K562 (cell line): ENCODE measurements at regions not wholly inside any gene's neighbourhood (a gene's known extent, or its start where the extent isn't known, plus 50 kb on each side); places are given as distances from the start of the nearest gene placed in this dataset.

Experiments used
- ATAC-seq: fragments of 200-7000 bp; cut with Tn5 transposase; 3 replicates; pipeline ENCODE4 v1.9.1; 2020; ENCODE audit warnings: moderate library complexity
- BruUV-seq: library from RNA; stranded (reverse); fragments of 400-500 nt; replicated peaks from 2 replicates; lab custom pipeline; 2021; lab: Mats Ljungman, UMichigan
- CTCF ChIA-PET: fragments of 300-600 bp; formaldehyde crosslinking; extraction: SDS; loops from one replicate; lab custom pipeline; 2021; ENCODE audit warnings: low intra/inter-chr PET ratio; lab: Yijun Ruan, JAX
- POLR2A ChIA-PET: fragments of 300-600, 350-650 bp; sonication (Branson Sonifier 250); formaldehyde crosslinking; extraction: SDS; loops from one replicate; lab custom pipeline; 2021; ENCODE audit warnings: antibody characterized with exemption, inconsistent platforms; lab: Yijun Ruan, JAX
- DNase-seq, 4 experiments: peaks; one replicate each; pipeline versions ENCODE4 v3.0.0 to v3.0.0-alpha.2; 2011 to 2018; ENCODE audit warnings: low spot score in 3 of 4, mixed read lengths in 3 of 4; ENCODE audit errors: extremely low read depth in 1 of 4
- FAIRE-seq: peaks from 2 replicates; lab custom pipeline; 2011; peaks lifted over from hg19 to GRCh38; lab: Jason Lieb, UNC
- H2AFZ ChIP-seq: 2 replicates; pipeline ENCODE4 v1.6.0; 2011; ENCODE audit warnings: low read depth, low read length, control low read depth, inconsistent platforms
- H3K27ac ChIP-seq: fragments of 200-600 bp; 3 replicates; pipeline ENCODE4 v1.8.0; 2011; ENCODE audit warnings: low read depth, mild to moderate bottlenecking, control low read depth, inconsistent platforms, low read length, moderate library complexity, mixed read lengths; ENCODE audit errors: extremely low read depth
- H3K27me3 ChIP-seq, 2 experiments: fragments of 300-600 bp in 1 of 2; 2 replicates in 1 of 2; 3 replicates in 1 of 2; pipeline versions ENCODE4 v1.6.0 to v1.8.0; 2011; ENCODE audit warnings: inconsistent platforms in 2 of 2, low read length in 2 of 2, mild to moderate bottlenecking in 1 of 2, mixed read lengths in 1 of 2, moderate library complexity in 1 of 2; ENCODE audit not compliant: control insufficient read depth in 2 of 2, insufficient read depth in 2 of 2
- H3K36me3 ChIP-seq: fragments of 300-600 bp; 3 replicates; pipeline ENCODE4 v1.8.0; 2011; ENCODE audit warnings: mild to moderate bottlenecking, low read length, inconsistent platforms; ENCODE audit not compliant: control insufficient read depth, insufficient read depth
- H3K4me1 ChIP-seq, 2 experiments: fragments of 200-600 bp in 1 of 2; replicated peaks in 1 of 2; 2 replicates in 1 of 2; 3 replicates in 1 of 2; pipeline versions ENCODE4 v1.5.1 to v1.8.0; 2011; ENCODE audit warnings: inconsistent platforms in 2 of 2, low read length in 2 of 2, mild to moderate bottlenecking in 1 of 2, mixed read lengths in 1 of 2, moderate library complexity in 1 of 2; ENCODE audit not compliant: control insufficient read depth in 2 of 2, insufficient read depth in 2 of 2
- H3K4me2 ChIP-seq: 2 replicates; pipeline ENCODE4 v1.6.1; 2011; ENCODE audit warnings: low read length, control low read depth, inconsistent platforms, mixed read lengths; ENCODE audit not compliant: insufficient read depth
- H3K4me3 ChIP-seq: fragments of 200-600 bp; sonication (generic), shearing (Covaris generic); 2 replicates; pipeline ENCODE4 v1.5.1; 2016; ENCODE audit warnings: control low read depth, inconsistent platforms
- H3K79me2 ChIP-seq: fragments of 200-600 bp; 3 replicates; pipeline ENCODE4 v1.8.0; 2011; ENCODE audit warnings: low read length, inconsistent platforms; ENCODE audit not compliant: control insufficient read depth, insufficient read depth
- H3K9ac ChIP-seq, 2 experiments: 2 replicates each; pipeline versions ENCODE4 v1.6.0 to v1.6.1; 2011; ENCODE audit warnings: low read depth in 2 of 2, low read length in 2 of 2, control low read depth in 1 of 2, inconsistent platforms in 1 of 2, mild to moderate bottlenecking in 1 of 2, mixed read lengths in 1 of 2; ENCODE audit not compliant: insufficient read depth in 1 of 2
- H3K9me1 ChIP-seq: one replicate; pipeline ENCODE4 v1.6.0; 2011; ENCODE audit warnings: inconsistent platforms, mild to moderate bottlenecking, low read length, moderate library complexity; ENCODE audit not compliant: control insufficient read depth, insufficient read depth
- H3K9me3 ChIP-seq: replicated peaks from 2 replicates; pipeline ENCODE4 v1.5.1; 2011; ENCODE audit warnings: low read depth, low read length, inconsistent platforms; ENCODE audit not compliant: control insufficient read depth, insufficient read depth
- H4K20me1 ChIP-seq: replicated peaks from 2 replicates; pipeline ENCODE4 v1.6.1; 2011; ENCODE audit warnings: low read length, inconsistent platforms, mixed read lengths; ENCODE audit not compliant: control insufficient read depth, insufficient read depth
- ELF1 ChIP-seq: fragments of 200-800 bp; sonication (Bioruptor generic); IDR thresholded peaks from 2 replicates; pipeline ENCODE4 v1.6.1; 2016; ENCODE audit warnings: missing genetic modification characterization, missing compliant biosample characterization
- PHF20 ChIP-seq: fragments of 450-650 bp; IDR thresholded peaks from 2 replicates; pipeline ENCODE4 v1.6.1; 2018; ENCODE audit not compliant: partially characterized antibody
- POLR2A ChIP-seq: fragments of 450-650 bp; conservative IDR thresholded peaks from 2 replicates; pipeline ENCODE4 v1.6.1; 2016
- POLR3A ChIP-seq: IDR thresholded peaks from 2 replicates; pipeline ENCODE4 v1.6.1; 2011; ENCODE audit warnings: borderline replicate concordance, mild to moderate bottlenecking, moderate library complexity; ENCODE audit not compliant: insufficient read length, insufficient read depth; ENCODE audit errors: extremely low read depth
- SMAD2 ChIP-seq: fragments of 150-350 bp; IDR thresholded peaks from 2 replicates; pipeline ENCODE4 v1.6.1; 2014; ENCODE audit warnings: low read depth, mild to moderate bottlenecking, low read length
- SMARCA5 ChIP-seq: fragments of 450-650 bp; IDR thresholded peaks from 2 replicates; pipeline ENCODE4 v1.6.1; 2016
- SRSF7 ChIP-seq: fragments of 200-400 bp; formaldehyde crosslinking; optimal IDR thresholded peaks from 2 replicates; pipeline ENCODE3; 2017; ENCODE audit warnings: mild to moderate bottlenecking, low read depth, low read length
- ZNF174 ChIP-seq: fragments of 250-450 bp; sonication (Bioruptor Pico); IDR thresholded peaks from 2 replicates; pipeline ENCODE4 v1.4.0; 2020; ENCODE audit warnings: mild to moderate bottlenecking
- WGBS: fragments of 100-300 bp; shearing (Covaris generic); methylation state at CpG from one replicate; pipeline ENCODE4 v1.1.6; 2016; ENCODE audit warnings: low coverage, mixed read lengths; ENCODE audit not compliant: insufficient coverage; ENCODE audit errors: missing lambda C conversion rate; 5-methylcytosine and 5-hydroxymethylcytosine counted together
- in situ Hi-C: fragments of 300-500 bp; cut with MboI; formaldehyde crosslinking; loops from 4 replicates; pipeline ENCODE4 v1.15.0; 2018; ENCODE audit warnings: inconsistent platforms, mixed read lengths
- intact Hi-C: fragments of 100-400 bp; cut with micrococcal nuclease; formaldehyde crosslinking; loops from 2 replicates; pipeline ENCODE4 v1.14.2; 2022
- TF ChIP-seq, protein P1 (sequence below): fragments of 450-650 bp; formaldehyde crosslinking; IDR thresholded peaks from 2 replicates; pipeline ENCODE4 v1.4.0; 2020; ENCODE audit warnings: mild to moderate bottlenecking
- TF ChIP-seq, protein P2 (sequence below): IDR thresholded peaks from 3 replicates; pipeline ENCODE4 v1.6.1; 2011; ENCODE audit warnings: borderline replicate concordance, mild to moderate bottlenecking, moderate library complexity; ENCODE audit not compliant: insufficient read length; ENCODE audit errors: extremely low read depth

DNA sequence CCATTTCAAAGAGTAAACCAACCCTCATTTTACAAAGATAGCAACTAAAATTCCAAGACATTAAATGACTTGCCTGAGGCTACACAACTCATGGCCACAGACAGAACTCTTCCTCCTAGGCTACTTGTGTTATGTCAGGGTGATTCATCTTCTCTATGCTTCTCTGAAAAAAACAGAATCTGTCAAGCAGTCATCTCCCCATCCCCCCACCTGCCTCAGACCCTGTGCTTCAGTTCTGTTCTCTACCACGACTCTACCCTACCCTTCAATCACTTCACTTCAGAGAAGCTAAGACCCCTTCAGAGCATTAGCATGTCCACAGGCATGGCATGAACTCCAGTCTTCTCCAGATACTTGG lies 277.7 kb upstream of the PTGER4 start:
- H3K4me2 ChIP-seq: no peak overlapping the region
- no peak overlapping the region for H3K27ac ChIP-seq
- ChIA-PET CTCF (no interaction called here), POLR2A (no interaction called here)
- H2AFZ ChIP-seq: no peak overlapping the region
- DNase-seq (no peak), ATAC-seq (no peak), FAIRE-seq (no peak)
- H3K79me2 ChIP-seq: no peaks in the 10 kb centered on the region
- H3K9me1 ChIP-seq: no peaks in the 10 kb centered on the region
- TF ChIP-seq SRSF7: no peak
- TF ChIP-seq, protein P1, sequence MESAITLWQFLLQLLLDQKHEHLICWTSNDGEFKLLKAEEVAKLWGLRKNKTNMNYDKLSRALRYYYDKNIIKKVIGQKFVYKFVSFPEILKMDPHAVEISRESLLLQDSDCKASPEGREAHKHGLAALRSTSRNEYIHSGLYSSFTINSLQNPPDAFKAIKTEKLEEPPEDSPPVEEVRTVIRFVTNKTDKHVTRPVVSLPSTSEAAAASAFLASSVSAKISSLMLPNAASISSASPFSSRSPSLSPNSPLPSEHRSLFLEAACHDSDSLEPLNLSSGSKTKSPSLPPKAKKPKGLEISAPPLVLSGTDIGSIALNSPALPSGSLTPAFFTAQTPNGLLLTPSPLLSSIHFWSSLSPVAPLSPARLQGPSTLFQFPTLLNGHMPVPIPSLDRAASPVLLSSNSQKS (CRISPR knock-in tag): no peak
- TF ChIP-seq, protein P2, sequence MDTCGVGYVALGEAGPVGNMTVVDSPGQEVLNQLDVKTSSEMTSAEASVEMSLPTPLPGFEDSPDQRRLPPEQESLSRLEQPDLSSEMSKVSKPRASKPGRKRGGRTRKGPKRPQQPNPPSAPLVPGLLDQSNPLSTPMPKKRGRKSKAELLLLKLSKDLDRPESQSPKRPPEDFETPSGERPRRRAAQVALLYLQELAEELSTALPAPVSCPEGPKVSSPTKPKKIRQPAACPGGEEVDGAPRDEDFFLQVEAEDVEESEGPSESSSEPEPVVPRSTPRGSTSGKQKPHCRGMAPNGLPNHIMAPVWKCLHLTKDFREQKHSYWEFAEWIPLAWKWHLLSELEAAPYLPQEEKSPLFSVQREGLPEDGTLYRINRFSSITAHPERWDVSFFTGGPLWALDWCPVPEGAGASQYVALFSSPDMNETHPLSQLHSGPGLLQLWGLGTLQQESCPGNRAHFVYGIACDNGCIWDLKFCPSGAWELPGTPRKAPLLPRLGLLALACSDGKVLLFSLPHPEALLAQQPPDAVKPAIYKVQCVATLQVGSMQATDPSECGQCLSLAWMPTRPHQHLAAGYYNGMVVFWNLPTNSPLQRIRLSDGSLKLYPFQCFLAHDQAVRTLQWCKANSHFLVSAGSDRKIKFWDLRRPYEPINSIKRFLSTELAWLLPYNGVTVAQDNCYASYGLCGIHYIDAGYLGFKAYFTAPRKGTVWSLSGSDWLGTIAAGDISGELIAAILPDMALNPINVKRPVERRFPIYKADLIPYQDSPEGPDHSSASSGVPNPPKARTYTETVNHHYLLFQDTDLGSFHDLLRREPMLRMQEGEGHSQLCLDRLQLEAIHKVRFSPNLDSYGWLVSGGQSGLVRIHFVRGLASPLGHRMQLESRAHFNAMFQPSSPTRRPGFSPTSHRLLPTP: no peak
- no peak for TF ChIP-seq SMAD2
- TF ChIP-seq POLR3A: no peak
- no peak for TF ChIP-seq SMARCA5
- no peak for TF ChIP-seq POLR2A
- no peak for TF ChIP-seq PHF20
- no peak for TF ChIP-seq ELF1
- TF ChIP-seq ZNF174 (CRISPR knock-in tag): no peak
- no peak overlapping the region for H3K9ac ChIP-seq
- no peaks in the 10 kb centered on the region for H3K9me3 ChIP-seq
- H3K4me3 ChIP-seq: no peak overlapping the region
- in situ Hi-C loops: no loop called here
- intact Hi-C loops: no loop called here
- H3K27me3 ChIP-seq: no peaks in the 10 kb centered on the region
- no peaks in the 10 kb centered on the region for H3K36me3 ChIP-seq
- BruUV-seq: no TSS peak
- H3K4me1 ChIP-seq: no peaks in the 10 kb centered on the region
- no peaks in the 10 kb centered on the region for H4K20me1 ChIP-seq
- 7% methylated on average over 1 of the region's 1 CpG for WGBS
